Smooth muscle cell (in vitro differentiated cells): ENCODE measurements at regions not wholly inside any gene's neighbourhood (a gene's known extent, or its start where the extent isn't known, plus 50 kb on each side); places are given as distances from the start of the nearest gene placed in this dataset.

ENCODE experiments used
- DNase-seq: peaks from one replicate; lab custom pipeline; 2025; ENCODE audit not compliant: unreplicated experiment; lab: John Stamatoyannopoulos, UW
- H2AFZ ChIP-seq: fragments of 200-600 bp; sonication (generic); 2 replicates; pipeline ENCODE4 v1.6.0; 2016; ENCODE audit warnings: antibody characterized with exemption, low read depth, mild to moderate bottlenecking
- H3F3A ChIP-seq: fragments of 200-600 bp; sonication (generic); 2 replicates; pipeline ENCODE4 v1.6.0; 2017; ENCODE audit warnings: antibody characterized with exemption, low read depth
- H3K27ac ChIP-seq: fragments of 200-600 bp; sonication (generic); 2 replicates; pipeline ENCODE4 v1.5.1; 2016; ENCODE audit warnings: low read depth, mild to moderate bottlenecking
- H3K27me3 ChIP-seq: fragments of 200-600 bp; sonication (generic); 2 replicates; pipeline ENCODE4 v1.6.1; 2016; ENCODE audit warnings: low read depth, mild to moderate bottlenecking
- H3K36me3 ChIP-seq: fragments of 200-600 bp; sonication (generic); 2 replicates; pipeline ENCODE4 v1.5.1; 2016; ENCODE audit warnings: low read depth
- H3K4me1 ChIP-seq: fragments of 200-600 bp; sonication (generic); 2 replicates; pipeline ENCODE4 v1.5.1; 2016; ENCODE audit warnings: low read depth
- H3K4me2 ChIP-seq: fragments of 200-600 bp; sonication (generic); 2 replicates; pipeline ENCODE4 v1.6.0; 2016; ENCODE audit warnings: mild to moderate bottlenecking
- H3K4me3 ChIP-seq: fragments of 200-600 bp; sonication (generic); 2 replicates; pipeline ENCODE4 v1.5.1; 2016; ENCODE audit warnings: mild to moderate bottlenecking
- H3K79me2 ChIP-seq: fragments of 200-600 bp; sonication (generic); 2 replicates; pipeline ENCODE4 v1.6.0; 2016; ENCODE audit warnings: low read depth, mild to moderate bottlenecking
- H3K9ac ChIP-seq: fragments of 200-600 bp; sonication (generic); 2 replicates; pipeline ENCODE4 v1.6.0; 2016; ENCODE audit warnings: low read depth
- H3K9me3 ChIP-seq: fragments of 200-600 bp; sonication (generic); replicated peaks from 2 replicates; pipeline ENCODE4 v1.5.1; 2016; ENCODE audit warnings: low read depth
- H4K20me1 ChIP-seq: fragments of 200-600 bp; sonication (generic); 2 replicates; pipeline ENCODE4 v1.6.0; 2016; ENCODE audit warnings: low read depth
- CTCF ChIP-seq: fragments of 200-600 bp; sonication (generic); IDR thresholded peaks from 2 replicates; pipeline ENCODE4 v1.5.1; 2017; ENCODE audit warnings: borderline replicate concordance, mild to moderate bottlenecking, antibody characterized with exemption; ENCODE audit not compliant: insufficient read depth, poor library complexity, severe bottlenecking
- WGBS: methylation state at CpG from one replicate; pipeline ENCODE4 v1.1.7; 2016; ENCODE audit warnings: low lambda C conversion rate; 5-methylcytosine and 5-hydroxymethylcytosine counted together

GRCh38 chr2:146572598-146572997, 1272.2 kb upstream of the ACVR2A start:
- Histone ChIP-seq H3K9ac (no peak overlapping the region), H3K4me1 (peaks cover 9% of the 10 kb centered on the region), H3K36me3 (no peaks in the 10 kb centered on the region), H3K27me3 (no peaks in the 10 kb centered on the region), H3K4me3 (no peak overlapping the region), H3K27ac (peak overlapping the region; percentile 1), H4K20me1 (no peaks in the 10 kb centered on the region), H3F3A (no peaks in the 10 kb centered on the region), H3K9me3 (no peaks in the 10 kb centered on the region), H3K4me2 (peak overlapping the region; percentile 20), H3K79me2 (no peaks in the 10 kb centered on the region), H2AFZ (peak overlapping the region; percentile 41)
- no peak for DNase-seq
- 72% methylated on average over 1 of the region's 1 CpG for WGBS
- TF ChIP-seq CTCF = no peak

- WGBS = 94% methylated on average over 1 of the region's 1 CpG
- H3K79me2 ChIP-seq = no peaks in the 10 kb centered on the region
- H3F3A ChIP-seq = no peaks in the 10 kb centered on the region
- no peak overlapping the region for H3K4me2 ChIP-seq
- H3K9me3 ChIP-seq = no peaks in the 10 kb centered on the region
- no peaks in the 10 kb centered on the region for H3K4me1 ChIP-seq
- H3K27me3 ChIP-seq = no peaks in the 10 kb centered on the region
- H3K36me3 ChIP-seq = no peaks in the 10 kb centered on the region
- H3K9ac ChIP-seq = no peak overlapping the region
- no peak for TF ChIP-seq CTCF
- no peak overlapping the region for H2AFZ ChIP-seq
- no peak for DNase-seq
- H3K4me3 ChIP-seq = no peak overlapping the region
- no peak overlapping the region for H3K27ac ChIP-seq
- H4K20me1 ChIP-seq = no peaks in the 10 kb centered on the region
These were observed 1282.8 kb upstream of the ACVR2A start for GRCh38 chr2:146561996-146562395.

- Histone ChIP-seq H3K4me2 (no peak overlapping the region), H3K27me3 (no peaks in the 10 kb centered on the region), H4K20me1 (no peaks in the 10 kb centered on the region), H3K27ac (no peak overlapping the region), H2AFZ (no peak overlapping the region), H3K9ac (no peak overlapping the region), H3F3A (no peaks in the 10 kb centered on the region), H3K79me2 (no peaks in the 10 kb centered on the region), H3K36me3 (no peaks in the 10 kb centered on the region), H3K4me3 (no peak overlapping the region), H3K4me1 (peaks cover 6% of the 10 kb centered on the region), H3K9me3 (no peaks in the 10 kb centered on the region)
- TF ChIP-seq CTCF = no peak
- no peak for DNase-seq
- 97% methylated on average over 6 of the region's 6 CpGs for WGBS
These were observed 1297.6 kb upstream of the ACVR2A start for GRCh38 chr2:146547236-146547635.

- Histone ChIP-seq H2AFZ (no peak overlapping the region), H3K4me2 (no peak overlapping the region), H4K20me1 (no peaks in the 10 kb centered on the region), H3K27ac (no peak overlapping the region), H3F3A (no peaks in the 10 kb centered on the region), H3K4me1 (peaks cover 8% of the 10 kb centered on the region), H3K79me2 (no peaks in the 10 kb centered on the region), H3K4me3 (no peak overlapping the region), H3K27me3 (no peaks in the 10 kb centered on the region), H3K9ac (no peak overlapping the region), H3K9me3 (no peaks in the 10 kb centered on the region), H3K36me3 (no peaks in the 10 kb centered on the region)
- WGBS = 77% methylated on average over 5 of the region's 5 CpGs
- no peak for DNase-seq
- TF ChIP-seq CTCF = no peak
These were observed 1300.1 kb upstream of the ACVR2A start for GRCh38 chr2:146544701-146545100.
